ENCODE measurements at regions not wholly inside any gene's neighbourhood (a gene's known extent, or its start where the extent isn't known, plus 50 kb on each side); places are given as distances from the start of the nearest gene placed in this dataset.
"Not testable (repeated sequence)": the region's sequence is repeated elsewhere in the genome, so short reads cannot be mapped to it uniquely, and the experiment has no call there.

DNA sequence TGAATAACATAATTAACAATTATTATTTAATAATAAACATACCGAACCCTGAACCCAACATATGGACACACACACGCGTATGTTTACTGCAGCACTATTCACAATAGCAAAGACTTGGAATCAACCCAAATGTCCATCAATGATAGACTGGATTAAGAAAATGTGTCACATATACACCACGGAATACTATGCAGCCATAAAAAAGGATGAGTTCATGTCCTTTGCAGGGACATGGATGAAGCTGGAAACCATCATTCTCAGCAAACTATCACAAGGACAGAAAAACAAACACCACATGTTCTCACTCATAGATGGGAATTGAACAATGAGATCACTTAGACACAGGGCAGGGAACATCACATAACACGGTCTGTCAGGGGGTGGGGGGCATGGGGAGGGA is 333.5 kb downstream of the KIF20B start:
- DNase-seq = not testable (repeated sequence)

DNA sequence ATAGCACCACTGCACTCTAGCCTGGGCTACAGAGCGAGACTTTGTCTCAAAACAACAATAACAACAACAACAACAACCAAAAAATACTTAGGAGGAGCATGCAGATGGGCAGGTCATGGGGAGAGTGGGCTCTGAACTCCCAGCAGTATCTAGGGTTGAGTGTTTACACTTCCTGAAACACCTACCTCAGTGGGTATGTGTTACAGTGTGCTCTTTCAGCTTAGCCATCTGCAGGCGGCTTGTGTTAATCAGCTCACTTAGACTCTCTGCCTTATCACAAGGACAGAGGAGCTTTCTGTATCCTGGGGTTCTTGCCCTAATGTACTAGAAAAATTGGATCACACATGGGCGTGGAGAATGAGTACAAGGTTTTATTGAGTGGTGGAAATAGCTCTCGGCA is 340.2 kb downstream of the KIF20B start:
- no peak for DNase-seq

DNA sequence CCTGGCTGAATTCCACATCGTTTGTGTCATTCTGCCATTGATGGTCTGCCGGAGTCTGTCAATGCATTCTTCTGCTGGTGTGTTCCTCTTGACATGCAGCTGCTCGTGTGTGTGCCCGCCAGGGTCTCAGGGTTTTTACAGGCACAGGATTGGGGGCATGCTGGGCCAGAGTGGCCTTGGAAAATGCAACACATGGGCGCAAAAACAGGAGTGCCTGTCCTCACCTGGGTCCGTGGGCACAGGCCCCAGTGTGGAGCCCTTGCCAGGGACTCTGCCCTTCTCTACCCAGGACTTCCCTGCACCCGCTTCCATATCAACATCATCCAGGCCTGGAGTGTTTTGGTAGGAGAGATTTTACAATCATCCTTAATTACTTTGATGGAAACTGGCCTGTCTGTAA is 340.7 kb downstream of the KIF20B start:
- DNase-seq = no peak

DNA sequence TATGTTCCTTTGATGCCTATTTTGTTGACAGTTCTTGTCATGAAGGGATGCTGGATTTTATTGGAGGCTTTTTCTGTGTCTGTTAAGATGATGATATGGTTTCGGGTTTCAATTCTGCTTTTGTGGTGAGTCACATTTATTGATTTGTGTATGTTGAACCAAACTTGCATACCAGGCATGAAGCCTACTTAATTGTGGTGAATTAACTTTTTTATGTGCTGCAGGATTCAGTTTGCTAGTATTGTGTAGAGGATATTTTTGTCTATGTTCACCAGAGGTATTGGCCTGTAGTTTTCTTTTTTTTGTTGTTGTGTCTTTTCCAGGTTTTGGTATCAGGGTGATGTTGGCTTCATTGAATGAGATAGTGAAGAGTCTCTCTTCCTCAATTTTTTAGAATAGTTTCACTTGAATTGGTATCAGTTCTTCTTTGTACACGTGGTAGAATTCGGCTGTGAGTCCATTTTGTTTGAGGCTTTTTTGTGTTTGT is 345.9 kb downstream of the KIF20B start:
- no peak for DNase-seq

DNA sequence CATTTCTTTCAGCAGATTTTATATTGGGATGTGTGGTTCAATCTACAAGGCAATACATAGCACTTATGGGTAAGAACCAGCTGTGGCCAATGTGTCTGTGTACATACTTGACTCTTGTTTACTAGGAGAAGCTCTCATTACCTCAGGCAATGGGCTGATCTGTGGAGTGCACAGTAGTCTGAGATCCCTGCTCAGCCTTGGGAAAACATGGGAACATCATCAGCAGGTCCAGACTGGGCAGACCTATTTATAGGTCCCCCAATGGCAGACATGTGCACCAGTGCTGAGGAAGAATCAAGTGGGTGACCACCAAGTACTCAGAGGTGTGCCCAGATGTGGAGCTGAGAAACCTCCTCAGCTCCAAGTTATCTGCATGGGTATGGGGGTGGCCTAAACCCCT is 349.7 kb downstream of the KIF20B start:
- DNase-seq = no peak

DNA sequence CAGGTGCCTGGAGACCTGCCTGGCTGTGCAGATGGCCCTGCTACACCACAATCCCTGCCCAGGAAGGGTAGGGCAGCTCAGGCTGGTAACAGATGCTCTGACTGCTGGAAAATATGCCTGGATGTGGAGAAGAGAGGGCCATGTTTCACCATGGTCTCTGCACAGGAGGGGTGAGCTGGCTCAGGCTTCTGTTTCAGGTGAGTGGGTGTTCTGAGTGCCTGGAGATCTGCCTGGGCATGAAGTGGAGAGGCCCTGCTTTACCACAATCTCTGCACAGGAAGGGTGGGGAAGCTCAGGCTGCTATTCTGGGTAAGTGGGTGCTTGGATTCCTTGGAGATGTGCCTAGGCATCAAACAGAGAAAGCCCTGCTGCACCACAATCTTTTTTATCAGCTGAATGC is 350.1 kb downstream of the KIF20B start:
- DNase-seq = no peak

DNA sequence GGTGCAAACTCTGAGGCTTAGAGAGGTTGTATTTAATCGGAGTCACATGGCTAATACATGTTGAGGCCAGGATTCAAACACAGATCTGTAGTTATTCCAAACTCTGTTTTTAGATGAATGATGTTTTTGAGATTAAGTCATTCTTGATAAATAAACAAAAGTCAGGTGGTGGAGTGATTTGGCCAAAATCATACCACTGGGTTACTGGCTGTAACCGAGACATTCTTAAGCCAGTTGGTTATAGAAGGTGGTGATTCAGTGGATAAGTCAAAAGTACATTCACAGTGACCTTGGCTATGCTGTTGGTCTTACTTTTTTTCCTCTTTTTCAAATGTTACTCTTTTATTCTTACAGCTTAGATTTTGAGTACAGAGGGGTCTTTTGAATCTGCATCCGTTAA is 361.4 kb downstream of the KIF20B start:
- no peak for DNase-seq

DNA sequence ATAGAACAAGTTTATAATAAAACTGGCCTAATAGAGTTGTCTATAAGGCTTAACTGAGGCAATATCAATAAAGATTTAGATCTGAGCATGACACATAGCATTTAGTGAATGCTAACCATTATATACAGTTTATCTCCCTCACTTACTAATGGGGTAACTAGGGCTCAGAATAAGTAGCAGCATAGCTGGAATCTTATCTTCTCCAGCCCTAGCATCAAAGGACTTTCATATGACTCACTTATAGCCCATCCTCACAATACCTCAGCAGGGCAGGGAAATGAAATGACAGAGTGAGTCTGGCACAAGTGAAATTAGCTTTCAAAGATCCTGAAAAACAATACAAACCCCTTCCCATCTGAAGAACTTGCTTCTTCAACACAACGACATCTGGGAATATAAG is 362.9 kb downstream of the KIF20B start:
- no peak for DNase-seq

DNA sequence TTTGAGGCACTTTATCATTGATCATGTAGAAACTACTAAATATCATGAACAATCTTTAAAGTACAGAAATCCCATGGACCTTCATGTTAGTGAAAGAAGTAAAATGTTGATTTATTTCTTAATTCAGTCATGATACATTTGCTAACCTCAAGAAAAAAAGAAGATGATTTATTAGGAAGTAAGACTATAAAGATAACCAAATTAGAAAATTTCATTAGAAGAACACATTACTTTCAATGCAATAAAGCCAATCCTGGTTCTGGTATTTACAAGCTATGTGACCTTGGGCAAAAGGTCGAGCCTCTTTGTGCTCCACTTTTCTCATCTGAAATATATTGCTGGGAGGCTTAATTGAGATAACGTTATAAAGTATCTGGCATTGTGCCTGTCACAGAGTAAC is 365.0 kb downstream of the KIF20B start:
- DNase-seq = no peak

DNA sequence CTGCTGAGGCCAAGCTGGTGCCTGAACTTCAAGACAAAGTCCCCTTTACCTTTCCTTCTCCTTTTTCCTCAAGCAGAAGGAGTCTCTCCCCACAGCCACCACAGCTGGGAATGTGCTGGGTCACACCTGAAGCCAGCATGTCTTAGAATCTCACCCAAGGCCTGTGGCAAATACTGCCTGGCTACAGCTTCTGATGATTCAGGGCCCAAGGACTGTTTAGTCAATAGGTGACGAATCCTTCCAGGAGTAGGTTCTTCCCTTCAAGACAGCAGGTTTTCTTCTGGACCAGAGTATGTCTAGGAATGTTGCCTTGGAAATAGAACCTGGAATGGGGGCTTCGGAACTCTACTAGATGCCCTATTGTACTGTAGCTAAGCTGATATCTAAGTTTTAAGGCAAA is 374.6 kb downstream of the KIF20B start:
- DNase-seq = no peak

DNA sequence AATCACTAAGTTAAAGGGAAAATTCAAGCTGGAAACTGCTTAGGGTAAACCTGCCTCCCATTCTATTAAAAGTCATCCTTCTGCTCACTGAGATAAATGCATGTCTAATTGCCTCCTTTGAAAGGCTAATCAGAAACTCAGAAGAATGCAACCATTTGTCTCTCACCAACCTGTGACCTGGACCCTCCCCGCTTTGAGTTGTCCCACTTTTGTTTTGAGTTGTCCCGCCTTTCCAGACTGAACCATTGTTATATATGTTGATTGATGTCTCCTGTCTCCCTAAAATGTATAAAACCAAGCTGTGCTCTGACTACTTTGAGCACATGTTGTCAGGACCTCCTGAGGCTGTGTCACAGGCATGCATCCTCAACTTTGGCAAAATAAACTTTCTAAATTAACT is 378.4 kb downstream of the KIF20B start:
- no peak for DNase-seq

DNA sequence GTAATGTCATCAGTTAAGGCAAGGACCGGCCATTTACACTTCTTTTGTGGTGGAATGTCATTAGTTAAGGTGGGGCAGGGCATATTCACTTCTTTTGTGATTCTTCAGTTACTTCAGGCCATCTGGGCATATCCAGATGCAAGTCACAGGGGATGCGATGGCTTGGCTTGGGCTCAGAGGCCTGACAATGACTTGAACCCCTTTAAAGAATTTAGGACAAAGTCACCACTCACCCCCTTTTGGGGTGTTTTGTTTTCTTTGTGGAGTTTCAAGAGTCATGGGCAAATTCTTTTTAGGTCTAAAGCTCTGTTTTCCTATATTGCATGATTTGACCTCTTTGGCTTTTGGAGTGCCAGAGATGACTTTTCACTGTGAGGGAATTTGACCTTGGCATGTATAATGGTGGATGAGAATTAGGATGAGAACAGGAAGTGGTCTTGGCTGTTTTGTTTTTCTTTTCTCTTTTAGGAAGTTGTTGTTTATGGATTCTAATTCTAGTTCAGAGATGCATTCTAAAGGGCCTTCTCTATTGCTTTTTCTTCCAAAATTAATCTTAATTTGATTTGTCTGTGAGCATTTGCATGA is 385.3 kb downstream of the KIF20B start:
- DNase-seq = not testable (repeated sequence)

DNA sequence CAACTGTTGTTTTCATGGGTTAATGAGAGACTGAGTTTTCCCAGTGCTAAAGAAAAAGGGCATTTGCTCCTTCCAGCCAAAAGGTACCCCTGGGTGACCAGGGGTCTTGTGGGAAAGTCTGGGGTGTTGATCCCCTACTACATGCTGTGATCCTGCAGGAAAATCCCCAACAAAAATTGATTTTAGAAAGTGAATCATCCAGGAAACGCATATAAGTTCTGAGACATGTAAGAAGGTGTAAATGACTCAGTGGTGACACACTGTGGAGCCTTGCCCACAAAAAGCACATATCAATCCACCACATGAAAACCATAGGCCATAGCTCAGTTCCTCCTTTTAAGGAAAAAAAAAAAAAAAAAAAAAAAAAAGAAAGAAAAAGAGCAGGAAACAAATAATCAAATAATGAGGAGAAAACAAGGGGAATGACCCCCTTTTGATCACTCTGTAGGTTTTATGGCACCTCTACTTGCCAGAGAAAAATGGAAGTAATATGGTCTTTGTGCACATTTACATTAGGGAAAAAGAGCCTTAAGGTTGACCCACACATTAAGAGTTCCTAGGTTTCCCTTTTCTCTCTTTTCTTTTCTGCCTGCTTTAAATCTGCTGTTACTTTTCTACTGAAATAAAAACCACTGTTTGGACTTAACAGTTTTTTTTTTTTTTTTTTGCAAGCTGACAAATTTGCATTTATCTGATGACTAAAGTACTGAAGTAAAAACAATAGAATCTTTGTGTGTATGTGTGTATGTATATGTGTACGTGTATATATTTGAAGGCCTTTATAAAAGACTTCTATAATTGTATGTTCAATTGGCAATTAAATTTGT is 386.0 kb downstream of the KIF20B start:
- DNase-seq = no peak

DNA sequence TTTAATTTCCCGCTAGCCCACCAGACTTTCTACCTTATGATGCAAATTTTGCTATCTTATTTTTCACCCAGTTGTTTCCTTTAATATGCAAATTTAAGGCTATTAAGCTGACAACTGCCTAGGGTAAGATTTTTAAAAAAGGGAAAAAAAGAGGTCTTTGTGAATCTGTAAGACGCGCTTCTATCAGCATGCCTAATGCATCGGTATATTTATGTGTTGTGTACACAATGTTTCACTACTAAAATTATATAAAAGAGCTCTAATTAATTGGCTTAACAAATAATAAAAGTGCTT is 386.6 kb downstream of the KIF20B start:
- no peak for DNase-seq

DNA sequence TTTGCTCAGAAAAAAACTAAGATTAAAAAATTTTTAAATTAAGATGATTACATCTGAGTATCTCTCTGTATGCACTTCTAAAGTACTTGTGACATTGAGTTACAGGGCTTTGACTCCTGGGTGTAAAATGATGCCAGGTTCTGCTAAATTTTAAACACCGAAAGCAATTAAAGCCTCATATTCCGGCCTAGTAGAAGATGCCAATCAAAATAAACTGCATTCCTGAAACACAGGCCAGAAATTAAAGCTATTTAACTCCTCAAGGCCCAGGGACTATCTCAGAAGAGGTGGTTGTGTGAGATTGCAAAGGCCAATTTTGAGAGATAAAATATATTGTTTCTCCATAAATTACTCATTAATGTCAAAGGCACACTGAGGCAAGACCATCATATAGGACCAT is 388.3 kb downstream of the KIF20B start:
- DNase-seq = no peak

DNA sequence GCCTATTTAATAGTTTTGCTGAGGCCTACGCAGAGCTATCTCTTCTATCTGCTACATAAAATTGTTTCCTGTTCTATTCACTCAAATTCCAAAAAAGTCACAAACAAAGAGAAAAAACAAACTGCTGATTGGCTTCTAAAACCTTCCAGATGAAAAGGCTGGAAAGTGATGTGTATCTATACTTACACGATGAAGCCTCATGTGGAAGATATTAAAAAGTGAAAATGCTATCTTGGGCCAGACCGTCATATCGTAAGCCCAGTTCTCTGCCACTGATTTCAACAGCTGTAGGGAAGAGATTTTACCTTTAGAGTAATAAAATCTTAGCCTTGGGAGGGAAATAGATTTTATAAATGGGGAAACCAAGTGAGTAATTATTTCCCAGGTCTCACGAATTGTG is 394.8 kb downstream of the KIF20B start:
- DNase-seq = no peak

DNA sequence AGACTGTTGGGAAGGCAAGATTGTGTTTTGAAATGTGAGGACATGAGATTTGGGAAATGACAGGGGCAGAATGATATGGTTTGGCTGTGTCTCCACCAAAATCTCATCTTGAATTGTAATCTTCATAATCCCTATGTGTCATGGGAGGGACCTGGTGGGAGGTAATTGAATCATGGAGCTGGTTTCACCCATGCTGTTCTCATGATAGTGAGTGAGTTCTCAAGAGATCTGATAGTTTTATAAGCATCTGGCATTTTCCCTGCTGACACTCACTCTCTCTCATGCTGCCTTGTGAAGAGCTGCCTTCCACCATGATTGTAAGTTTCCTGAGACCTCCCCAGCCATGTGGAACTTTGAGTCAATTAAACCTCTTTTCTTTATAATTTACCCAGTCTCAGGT is 406.2 kb downstream of the KIF20B start:
- not testable (repeated sequence) for DNase-seq

DNA sequence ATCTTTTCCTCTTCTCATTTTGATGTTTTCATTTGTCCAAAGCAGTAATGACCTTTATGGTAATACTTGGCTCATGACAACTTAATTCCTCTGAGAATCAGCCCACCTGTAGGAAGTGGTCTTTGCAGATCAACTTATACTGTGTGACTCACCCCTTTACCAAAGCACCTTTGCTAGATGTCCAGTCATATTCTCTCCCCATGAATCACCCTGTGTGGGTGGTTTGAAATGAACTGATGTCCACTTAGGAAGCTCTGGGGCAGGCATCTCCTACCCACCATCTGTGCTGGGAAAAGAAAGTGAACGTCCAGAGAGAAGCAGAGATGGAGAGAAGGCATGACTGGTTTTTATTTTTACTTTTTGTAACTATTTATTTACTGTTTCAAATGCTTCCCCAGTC is 410.3 kb downstream of the KIF20B start:
- DNase-seq = no peak

DNA sequence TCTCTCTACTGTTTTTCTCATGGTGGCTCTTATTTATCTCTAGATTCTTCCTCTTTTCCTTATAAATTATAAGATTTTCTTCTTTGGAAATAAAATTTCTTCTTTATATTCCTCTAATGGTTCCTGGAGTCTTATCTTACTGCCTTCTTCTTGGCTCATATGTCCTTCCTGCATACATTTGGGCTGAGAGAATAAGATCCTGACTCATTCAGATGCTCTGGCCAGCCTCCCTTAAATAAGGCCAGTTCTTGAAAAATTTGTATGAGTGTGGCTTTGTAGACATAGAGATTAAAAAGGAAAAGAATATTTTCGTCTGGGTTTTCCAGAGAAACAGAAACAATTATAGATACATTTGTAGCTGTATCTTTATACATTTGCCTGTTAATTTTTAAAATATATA is 411.3 kb downstream of the KIF20B start:
- DNase-seq = no peak

DNA sequence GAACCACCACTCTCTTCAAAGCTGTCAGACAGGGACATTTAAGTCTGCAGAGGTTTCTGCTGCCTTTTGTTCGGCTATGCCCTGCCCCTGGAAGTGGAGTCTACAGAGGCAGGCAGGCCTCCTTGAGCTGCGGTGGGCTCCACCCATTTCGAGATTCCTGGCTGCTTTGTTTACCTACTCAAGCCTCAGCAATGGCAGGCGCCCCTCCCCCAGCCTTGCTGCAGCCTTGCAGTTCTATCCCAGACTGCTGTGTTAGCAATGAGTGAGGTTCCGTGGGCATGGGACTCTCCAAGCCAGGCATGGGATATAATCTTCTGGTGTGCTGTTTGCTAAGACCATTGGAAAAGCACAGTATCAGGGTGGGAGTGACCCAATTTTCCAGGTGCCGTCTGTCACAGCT is 417.2 kb downstream of the KIF20B start:
- not testable (repeated sequence) for DNase-seq

DNA sequence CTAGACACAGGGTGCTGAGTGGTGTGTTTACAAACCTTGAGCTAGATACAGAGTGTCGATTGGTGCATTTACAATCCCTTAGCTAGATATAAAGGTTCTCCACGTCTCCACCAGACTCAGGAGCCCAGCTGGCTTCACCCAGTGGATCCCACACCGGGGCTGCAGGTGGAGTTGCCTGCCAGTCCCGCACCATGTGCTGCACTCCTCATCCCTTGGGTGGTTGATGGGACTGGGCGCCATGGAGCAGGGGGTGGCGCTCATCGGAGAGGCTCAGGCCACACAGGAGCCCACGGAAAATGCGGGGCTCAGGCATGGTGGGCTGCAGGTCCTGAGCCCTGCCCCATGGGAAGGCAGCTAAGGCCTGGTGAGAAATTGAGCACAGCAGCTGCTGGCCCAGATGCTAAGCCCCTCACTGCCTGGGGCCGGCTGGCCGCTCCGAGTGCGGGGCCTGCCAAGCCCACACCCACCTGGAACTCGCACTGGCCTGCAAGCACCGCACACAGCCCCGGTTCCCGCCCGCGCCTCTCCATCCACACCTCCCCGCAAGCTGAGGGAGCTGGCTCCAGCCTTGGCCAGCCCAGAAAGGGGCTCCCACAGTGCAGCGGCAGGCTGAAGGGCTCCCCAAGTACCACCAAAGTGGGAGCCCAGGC is 418.4 kb downstream of the KIF20B start:
- not testable (repeated sequence) for DNase-seq

DNA sequence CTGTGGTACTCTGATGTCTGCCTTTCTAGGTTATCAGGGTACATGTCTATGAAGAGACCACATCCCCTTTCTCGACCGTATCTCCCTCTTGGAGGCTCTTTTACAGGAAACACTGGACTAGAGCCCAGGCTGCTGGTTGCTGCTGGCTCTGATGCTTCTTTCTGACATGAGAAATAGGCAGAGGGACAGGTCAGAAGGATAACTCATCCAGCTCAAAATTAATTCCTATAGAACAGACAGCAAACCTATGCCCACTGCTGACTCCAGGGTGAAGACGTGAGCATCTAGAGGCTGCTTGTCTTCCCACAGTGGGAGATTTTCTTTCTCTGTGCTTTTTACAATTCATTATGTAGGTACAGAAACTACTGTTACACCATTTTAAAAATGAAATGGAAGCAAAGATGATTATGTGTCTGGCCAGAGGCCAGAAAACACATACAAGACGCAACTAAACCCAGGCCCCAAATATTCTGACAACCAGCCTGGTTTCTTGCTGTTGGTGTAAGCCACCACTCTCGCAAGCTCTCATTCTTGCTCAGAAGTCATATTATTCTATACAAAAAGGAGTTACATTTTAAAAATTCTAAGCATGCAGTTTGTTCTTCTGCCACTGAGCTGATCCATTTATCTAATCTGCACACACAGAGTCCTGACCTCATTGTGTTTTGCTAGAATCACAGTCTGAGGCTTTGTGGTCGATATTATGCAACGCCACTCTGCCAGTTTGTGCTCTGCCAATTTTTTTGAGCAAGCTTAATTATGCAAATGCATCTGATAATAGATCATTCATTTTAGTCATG is 424.3 kb downstream of the KIF20B start:
- DNase-seq = peak; percentile 10

DNA sequence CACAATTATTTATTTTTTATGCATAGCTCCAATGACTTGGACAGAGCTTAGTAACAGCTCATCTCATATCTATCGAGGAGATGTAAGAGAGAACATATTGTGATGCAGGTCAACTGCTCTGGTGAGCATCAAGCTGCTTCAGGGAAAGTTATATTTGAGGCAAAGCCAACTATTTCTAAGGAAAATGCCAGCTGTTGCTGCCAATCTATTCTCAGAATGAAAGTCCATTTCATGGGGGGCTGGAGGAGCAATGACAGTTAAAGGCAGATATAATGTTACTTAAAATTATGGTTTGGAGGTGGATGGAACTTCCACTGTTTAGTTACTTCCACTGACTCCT is 424.8 kb downstream of the KIF20B start:
- no peak for DNase-seq

All from GF-D8 (cell line).